GM10266 (cell line): ENCODE measurements at regions not wholly inside any gene's neighbourhood (a gene's known extent, or its start where the extent isn't known, plus 50 kb on each side); places are given as distances from the start of the nearest gene placed in this dataset.

Source experiments
- DNase-seq: peaks from one replicate; pipeline ENCODE4 v3.0.0; 2012; ENCODE audit errors: extremely low spot score
- CTCF ChIP-seq: IDR thresholded peaks from 2 replicates; pipeline ENCODE4 v1.5.1; 2012; ENCODE audit warnings: mild to moderate bottlenecking, low read depth; ENCODE audit not compliant: control insufficient read depth, insufficient read depth; ENCODE audit errors: missing control alignments

- no peak for TF ChIP-seq CTCF
- no peak for DNase-seq
These were observed 59.2 kb upstream of the B3GAT1 start for GRCh38 chr11:134471087-134471715.

GRCh38 chr11:134470238-134470637 lies 58.2 kb upstream of the B3GAT1 start:
- DNase-seq: no peak
- no peak for TF ChIP-seq CTCF

GRCh38 chr11:134469627-134470026 lies 57.6 kb upstream of the B3GAT1 start:
- no peak for DNase-seq
- TF ChIP-seq CTCF: no peak

- no peak for TF ChIP-seq CTCF
- DNase-seq: no peak
These were observed 56.8 kb upstream of the B3GAT1 start for GRCh38 chr11:134468796-134469195.

- no peak for TF ChIP-seq CTCF
- no peak for DNase-seq
These were observed 56.1 kb upstream of the B3GAT1 start for GRCh38 chr11:134468081-134468668.

- TF ChIP-seq CTCF: no peak
- DNase-seq: no peak
These were observed 54.8 kb upstream of the B3GAT1 start for GRCh38 chr11:134466610-134467567.

GRCh38 chr11:134466156-134466555 lies 54.1 kb upstream of the B3GAT1 start:
- no peak for TF ChIP-seq CTCF
- no peak for DNase-seq
